Ascending aorta (tissue), 2 donors: ENCODE measurements at regions not wholly inside any gene's neighbourhood (a gene's known extent, or its start where the extent isn't known, plus 50 kb on each side); places are given as distances from the start of the nearest gene placed in this dataset.

Experiments used
- DNase-seq, 2 donors: peaks; one replicate each; pipeline ENCODE4 v3.0.0-alpha.2; 2019; ENCODE audit warnings: low spot score in 2 of 2
- H3K27ac ChIP-seq, 2 donors: fragments of 200-600 bp; sonication (generic); one replicate each; pipeline ENCODE4 v1.5.1; 2016 to 2017; ENCODE audit warnings: mild to moderate bottlenecking in 1 of 2
- H3K27me3 ChIP-seq: fragments of 200-600 bp; sonication (generic); one replicate; pipeline ENCODE4 v1.5.1; 2017
- H3K36me3 ChIP-seq, 2 donors: fragments of 200-600 bp; sonication (generic); one replicate each; pipeline ENCODE4 v1.5.1; 2016
- H3K4me1 ChIP-seq, 2 donors: fragments of 200-600 bp; sonication (generic); one replicate each; pipeline ENCODE4 v1.5.1; 2016 to 2017; ENCODE audit warnings: mild to moderate bottlenecking in 1 of 2
- H3K4me3 ChIP-seq, 2 donors: fragments of 200-600 bp; sonication (generic); one replicate each; pipeline ENCODE4 v1.5.1; 2016 to 2017; ENCODE audit warnings: mild to moderate bottlenecking in 1 of 2
- H3K9me3 ChIP-seq, 2 donors: fragments of 200-600 bp; sonication (generic); one replicate each; pipeline ENCODE4 v1.5.1; 2016
- intact Hi-C: fragments of 100-400 bp; cut with DNase I; formaldehyde crosslinking; loops from one replicate; pipeline ENCODE4 v1.15.1; 2023
- TF ChIP-seq, protein P1 (sequence below), 3 experiments: fragments of 200-600 bp in 2 of 3; fragments of 450-650 bp in 1 of 3; sonication (generic) in 2 of 3; IDR thresholded peaks; one replicate each; pipeline ENCODE4 v1.5.1; 2016 to 2019; ENCODE audit warnings: antibody characterized with exemption in 3 of 3, mild to moderate bottlenecking in 1 of 3, moderate library complexity in 1 of 3

DNA sequence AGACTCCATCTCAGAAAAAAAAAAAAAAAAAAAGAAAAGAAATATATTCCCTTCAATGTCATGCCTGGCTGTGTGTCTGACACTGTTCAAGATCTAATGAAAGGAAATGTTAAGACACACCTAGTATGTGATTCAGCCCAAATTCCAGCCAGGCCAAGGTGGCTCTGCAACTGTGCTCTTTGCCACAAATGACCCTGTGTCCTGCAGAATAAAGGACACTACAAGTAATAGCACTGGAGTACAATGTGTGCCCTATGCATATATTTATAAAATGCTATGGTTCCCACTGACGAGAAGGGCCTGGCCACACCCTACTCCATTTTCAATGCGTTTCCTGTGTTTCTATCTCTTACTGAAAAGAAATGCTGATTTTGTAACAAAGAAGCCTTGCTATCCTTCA is 98.0 kb upstream of the SORBS2 start:
- Histone ChIP-seq H3K36me3 (no peaks in the 10 kb centered on the region), H3K4me3 (no peak overlapping the region), H3K27me3 (no peaks in the 10 kb centered on the region), H3K9me3 (no peaks in the 10 kb centered on the region), H3K4me1 (no peaks in the 10 kb centered on the region), H3K27ac (no peak overlapping the region)
- intact Hi-C loops: no loop called here
- no peak for DNase-seq
- TF ChIP-seq, protein P1, sequence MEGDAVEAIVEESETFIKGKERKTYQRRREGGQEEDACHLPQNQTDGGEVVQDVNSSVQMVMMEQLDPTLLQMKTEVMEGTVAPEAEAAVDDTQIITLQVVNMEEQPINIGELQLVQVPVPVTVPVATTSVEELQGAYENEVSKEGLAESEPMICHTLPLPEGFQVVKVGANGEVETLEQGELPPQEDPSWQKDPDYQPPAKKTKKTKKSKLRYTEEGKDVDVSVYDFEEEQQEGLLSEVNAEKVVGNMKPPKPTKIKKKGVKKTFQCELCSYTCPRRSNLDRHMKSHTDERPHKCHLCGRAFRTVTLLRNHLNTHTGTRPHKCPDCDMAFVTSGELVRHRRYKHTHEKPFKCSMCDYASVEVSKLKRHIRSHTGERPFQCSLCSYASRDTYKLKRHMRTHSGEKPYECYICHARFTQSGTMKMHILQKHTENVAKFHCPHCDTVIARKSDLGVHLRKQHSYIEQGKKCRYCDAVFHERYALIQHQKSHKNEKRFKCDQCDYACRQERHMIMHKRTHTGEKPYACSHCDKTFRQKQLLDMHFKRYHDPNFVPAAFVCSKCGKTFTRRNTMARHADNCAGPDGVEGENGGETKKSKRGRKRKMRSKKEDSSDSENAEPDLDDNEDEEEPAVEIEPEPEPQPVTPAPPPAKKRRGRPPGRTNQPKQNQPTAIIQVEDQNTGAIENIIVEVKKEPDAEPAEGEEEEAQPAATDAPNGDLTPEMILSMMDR (IDR thresholded peaks at IDR 0.05): no peak

DNA sequence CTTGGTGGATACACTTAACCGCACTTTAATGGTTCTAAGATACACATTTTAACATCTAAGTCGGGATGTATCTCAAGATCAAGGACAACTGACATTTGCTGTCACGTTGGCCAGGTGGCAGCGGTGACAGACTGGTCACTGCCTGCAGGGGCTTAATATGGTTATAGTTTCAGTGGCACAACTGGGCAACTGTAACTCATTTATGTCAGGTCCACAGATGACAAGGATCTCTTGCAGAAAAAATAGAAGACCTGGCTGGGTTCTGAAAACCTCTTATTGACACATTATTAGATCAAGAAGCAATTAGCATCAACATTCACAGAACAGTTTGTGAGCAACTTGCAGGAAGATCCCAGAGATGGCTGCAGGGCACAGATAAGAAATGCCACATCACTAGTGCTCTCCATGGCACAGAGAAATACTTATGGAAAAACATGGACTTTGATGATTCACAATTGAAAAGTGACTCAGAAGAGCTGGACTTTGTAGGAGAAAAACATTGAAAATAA is 99.6 kb upstream of the SORBS2 start:
- Histone ChIP-seq H3K4me3 (no peak overlapping the region), H3K36me3 (no peaks in the 10 kb centered on the region), H3K27ac (no peak overlapping the region), H3K4me1 (no peaks in the 10 kb centered on the region), H3K9me3 (no peaks in the 10 kb centered on the region), H3K27me3 (no peaks in the 10 kb centered on the region)
- intact Hi-C loops: no loop called here
- TF ChIP-seq, protein P1 (IDR thresholded peaks at IDR 0.05): no peak
- no peak for DNase-seq

GRCh38 chr4:185912779-185913178 is 100.8 kb upstream of the SORBS2 start:
- intact Hi-C loops: no loop called here
- Histone ChIP-seq H3K27ac (no peak overlapping the region), H3K36me3 (no peaks in the 10 kb centered on the region), H3K4me1 (no peaks in the 10 kb centered on the region), H3K27me3 (no peaks in the 10 kb centered on the region), H3K9me3 (no peaks in the 10 kb centered on the region), H3K4me3 (no peak overlapping the region)
- TF ChIP-seq, protein P1 (IDR thresholded peaks at IDR 0.05): no peak
- DNase-seq: no peak

GRCh38 chr4:185914583-185915199 is 102.7 kb upstream of the SORBS2 start:
- intact Hi-C loops: no loop called here
- no peaks in the 10 kb centered on the region for H3K9me3 ChIP-seq

DNA sequence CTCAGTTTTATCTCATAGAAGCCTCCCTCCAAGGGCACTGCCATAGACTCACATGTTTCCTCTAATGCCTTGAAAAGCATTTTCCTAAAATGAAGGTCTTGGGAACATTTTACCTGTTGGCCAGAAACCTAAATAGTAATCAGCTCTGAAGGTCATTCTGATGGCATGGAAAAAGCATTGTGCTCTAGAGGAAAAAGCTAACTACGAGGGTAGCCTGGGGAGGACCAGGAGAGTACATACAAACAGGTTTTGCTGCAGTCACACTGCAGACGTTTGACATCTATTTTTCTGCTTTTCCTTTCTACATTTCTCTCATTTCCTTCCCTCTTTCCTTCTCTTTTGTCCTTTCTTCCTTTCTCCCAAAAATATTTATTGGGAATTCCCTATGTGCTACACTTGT is 103.3 kb upstream of the SORBS2 start:
- DNase-seq: no peak
- H3K4me3 ChIP-seq: no peak overlapping the region
- no peaks in the 10 kb centered on the region for H3K4me1 ChIP-seq
- intact Hi-C loops: no loop called here
- no peak overlapping the region for H3K27ac ChIP-seq
- TF ChIP-seq, protein P1 (IDR thresholded peaks at IDR 0.05): no peak
- no peaks in the 10 kb centered on the region for H3K27me3 ChIP-seq
- H3K36me3 ChIP-seq: no peaks in the 10 kb centered on the region
- no peaks in the 10 kb centered on the region for H3K9me3 ChIP-seq

More at GRCh38 chr4:185914583-185915199, 102.7 kb upstream of the SORBS2 start:
- TF ChIP-seq, protein P1 (IDR thresholded peaks at IDR 0.05): no peak
- H3K27ac ChIP-seq: no peak overlapping the region
- no peak for DNase-seq
- H3K4me3 ChIP-seq: no peak overlapping the region
- no peaks in the 10 kb centered on the region for H3K36me3 ChIP-seq
- no peaks in the 10 kb centered on the region for H3K27me3 ChIP-seq
- H3K4me1 ChIP-seq: no peaks in the 10 kb centered on the region

DNA sequence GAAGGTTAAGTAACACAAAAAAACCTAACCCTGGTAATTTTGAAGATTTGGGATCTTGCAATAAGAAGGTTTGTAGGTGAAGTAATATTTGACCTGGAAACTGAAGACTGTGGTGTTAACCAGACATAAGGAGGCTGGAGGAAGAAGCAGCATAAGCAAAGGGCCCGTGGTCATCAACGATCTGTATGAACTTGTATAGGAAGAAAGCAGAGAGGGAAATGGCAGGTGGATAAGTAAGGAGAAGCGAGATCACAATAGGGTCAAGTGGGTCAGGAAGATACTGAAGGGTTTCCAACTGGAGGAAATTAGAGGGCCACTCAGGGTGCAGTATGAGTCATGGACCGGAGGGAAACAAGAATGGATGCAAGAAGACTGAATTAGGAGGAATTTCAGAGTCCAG is 103.8 kb upstream of the SORBS2 start:
- H3K4me1 ChIP-seq: no peaks in the 10 kb centered on the region
- no peaks in the 10 kb centered on the region for H3K36me3 ChIP-seq
- H3K9me3 ChIP-seq: no peaks in the 10 kb centered on the region
- H3K27ac ChIP-seq: no peak overlapping the region
- H3K4me3 ChIP-seq: no peak overlapping the region
- TF ChIP-seq, protein P1 (IDR thresholded peaks at IDR 0.05): no peak
- no peaks in the 10 kb centered on the region for H3K27me3 ChIP-seq
- intact Hi-C loops: no loop called here
- DNase-seq: no peak
